ENCODE measurements at regions not wholly inside any gene's neighbourhood (a gene's known extent, or its start where the extent isn't known, plus 50 kb on each side); places are given as distances from the start of the nearest gene placed in this dataset.
"Not testable (repeated sequence)": the region's sequence is repeated elsewhere in the genome, so short reads cannot be mapped to it uniquely, and the experiment has no call there.

DNA sequence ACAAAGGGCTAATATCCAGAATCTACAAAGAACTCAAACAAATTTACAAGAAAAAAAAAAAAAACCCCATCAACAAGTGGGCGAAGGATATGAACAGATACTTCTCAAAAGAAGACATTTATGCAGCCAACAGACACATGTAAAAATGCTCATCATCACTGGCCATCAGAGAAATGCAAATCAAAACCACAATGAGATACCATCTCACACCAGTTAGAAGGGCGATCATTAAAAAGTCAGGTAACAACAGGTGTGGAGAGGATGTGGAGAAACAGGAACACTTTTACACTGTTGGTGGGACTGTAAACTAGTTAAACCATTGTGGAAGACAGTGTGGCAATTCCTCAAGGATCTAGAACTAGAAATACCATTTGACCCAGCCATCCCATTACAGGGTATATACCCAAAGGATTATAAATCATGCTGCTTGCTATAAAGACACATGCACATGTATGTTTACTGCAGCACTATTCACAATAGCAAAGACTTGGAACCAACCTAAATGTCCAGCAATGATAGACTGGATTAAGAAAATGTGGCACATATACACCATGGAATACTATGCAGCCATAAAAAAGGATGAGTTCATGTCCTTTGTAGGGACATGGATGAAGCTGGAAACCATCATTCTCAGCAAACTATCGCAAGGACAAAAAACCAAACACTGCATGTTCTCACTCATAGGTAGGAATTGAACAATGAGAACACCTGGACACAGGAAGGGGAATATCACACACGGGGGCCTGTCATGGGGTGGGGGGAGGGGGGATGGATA lies 222.4 kb upstream of the RUNX1 start:
- not testable (repeated sequence) for DNase-seq

- no peak for DNase-seq
Measured at GRCh38 chr21:35268817-35269216, 219.7 kb upstream of the RUNX1 start.

GRCh38 chr21:35268261-35268660 lies 219.2 kb upstream of the RUNX1 start:
- DNase-seq: no peak

DNA sequence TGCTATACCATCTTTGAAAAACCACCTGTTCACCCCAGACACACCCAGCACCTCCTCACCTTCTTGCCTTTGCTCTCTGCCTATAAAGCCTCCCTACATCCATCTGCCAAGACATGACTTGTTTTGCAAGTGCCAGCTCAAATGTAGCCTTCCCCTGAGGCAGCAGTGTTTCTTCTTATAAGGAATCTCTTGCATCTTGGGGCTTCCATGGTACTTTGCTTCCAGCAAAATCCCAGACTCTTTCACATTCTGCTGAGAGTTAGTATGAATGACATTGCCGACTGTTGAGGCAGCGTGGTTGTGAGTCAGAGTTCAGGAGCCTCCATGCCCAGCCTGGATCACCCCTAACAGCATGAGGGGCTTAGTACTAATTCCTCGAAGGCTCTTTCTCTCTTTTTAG lies 217.4 kb upstream of the RUNX1 start:
- DNase-seq: no peak

DNA sequence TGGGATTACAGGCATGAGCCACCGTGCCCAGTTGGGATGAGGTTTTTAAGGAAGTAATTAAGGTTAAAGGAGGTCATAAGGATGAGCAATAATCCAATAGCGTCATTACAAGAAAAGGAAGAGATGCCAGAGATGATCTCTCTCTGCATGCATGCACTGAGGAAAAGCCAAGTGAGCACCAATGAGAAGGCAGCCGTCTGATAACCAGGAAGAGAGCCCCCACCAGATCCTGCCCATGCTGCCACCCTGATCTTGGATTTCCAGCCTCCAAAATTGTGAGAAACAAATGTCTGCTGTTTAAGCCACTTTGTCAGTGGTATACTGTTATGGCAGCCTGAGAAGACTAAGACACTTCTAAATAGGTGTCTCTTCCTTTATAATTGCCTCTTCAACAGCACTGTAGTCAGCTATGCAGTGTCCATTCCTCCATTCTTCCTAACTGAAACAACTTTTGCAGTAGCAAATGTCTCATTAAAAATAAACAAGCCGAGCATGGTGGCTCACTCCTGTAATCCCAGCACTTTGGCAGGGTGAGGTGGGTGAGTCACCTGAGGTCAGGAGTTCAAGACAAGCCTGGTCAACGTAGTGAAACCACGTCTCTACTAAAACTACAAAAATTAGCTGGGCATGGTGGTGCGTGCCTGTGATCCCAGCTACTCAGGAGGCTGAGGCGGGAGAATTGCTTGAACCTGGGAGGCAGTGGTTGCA lies 216.2 kb upstream of the RUNX1 start:
- no peak for DNase-seq

GRCh38 chr21:35259457-35259856 lies 210.4 kb upstream of the RUNX1 start:
- DNase-seq: no peak

DNA sequence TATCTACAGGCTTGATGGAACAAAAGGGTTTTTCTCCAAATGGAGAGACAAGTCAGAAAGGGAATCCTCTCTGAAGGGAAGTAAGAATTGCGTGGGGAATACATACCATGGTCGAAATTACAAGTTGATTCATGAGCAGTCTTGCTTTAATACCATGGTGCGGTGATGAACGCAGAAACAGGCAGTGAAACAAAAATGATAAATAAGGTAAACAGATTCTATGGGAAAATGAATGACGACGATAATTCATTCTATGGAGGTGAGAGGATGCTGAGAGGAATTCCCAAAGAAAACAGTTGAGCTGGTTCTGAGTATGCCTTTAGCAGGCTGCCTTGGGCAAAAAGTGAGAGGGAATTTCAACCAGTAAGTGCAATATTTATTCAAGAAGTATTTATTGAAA lies 209.4 kb upstream of the RUNX1 start:
- no peak for DNase-seq

GRCh38 chr21:35257413-35257812 lies 208.3 kb upstream of the RUNX1 start:
- DNase-seq: peak; percentile 83

DNA sequence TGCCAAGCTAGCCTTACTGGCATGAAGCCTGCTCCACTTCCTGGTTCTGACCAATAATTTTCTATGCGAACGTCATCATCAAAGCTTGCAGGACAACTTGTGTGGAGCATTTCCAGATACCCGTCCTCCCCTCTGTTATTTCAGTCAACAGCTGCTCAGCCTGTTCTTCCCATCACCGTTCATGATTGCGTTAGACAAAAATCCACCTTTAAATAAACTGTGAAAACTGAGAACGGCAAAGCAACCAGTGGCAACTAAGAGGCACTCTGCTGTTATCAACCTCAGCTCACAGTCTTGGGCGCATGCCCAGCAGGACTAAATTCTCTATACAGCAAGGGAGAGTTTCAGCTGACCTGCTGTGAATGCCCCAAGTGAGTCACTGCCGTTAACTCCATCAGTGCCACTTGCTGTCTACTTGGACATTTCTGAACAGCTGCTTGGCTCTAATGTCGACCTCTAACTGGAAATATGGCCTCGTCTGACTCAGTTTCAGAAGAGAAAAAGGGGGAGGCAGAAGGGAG lies 207.4 kb upstream of the RUNX1 start:
- peak; percentile 97 for DNase-seq

GRCh38 chr21:35254765-35255138 lies 205.7 kb upstream of the RUNX1 start:
- no peak for DNase-seq

DNA sequence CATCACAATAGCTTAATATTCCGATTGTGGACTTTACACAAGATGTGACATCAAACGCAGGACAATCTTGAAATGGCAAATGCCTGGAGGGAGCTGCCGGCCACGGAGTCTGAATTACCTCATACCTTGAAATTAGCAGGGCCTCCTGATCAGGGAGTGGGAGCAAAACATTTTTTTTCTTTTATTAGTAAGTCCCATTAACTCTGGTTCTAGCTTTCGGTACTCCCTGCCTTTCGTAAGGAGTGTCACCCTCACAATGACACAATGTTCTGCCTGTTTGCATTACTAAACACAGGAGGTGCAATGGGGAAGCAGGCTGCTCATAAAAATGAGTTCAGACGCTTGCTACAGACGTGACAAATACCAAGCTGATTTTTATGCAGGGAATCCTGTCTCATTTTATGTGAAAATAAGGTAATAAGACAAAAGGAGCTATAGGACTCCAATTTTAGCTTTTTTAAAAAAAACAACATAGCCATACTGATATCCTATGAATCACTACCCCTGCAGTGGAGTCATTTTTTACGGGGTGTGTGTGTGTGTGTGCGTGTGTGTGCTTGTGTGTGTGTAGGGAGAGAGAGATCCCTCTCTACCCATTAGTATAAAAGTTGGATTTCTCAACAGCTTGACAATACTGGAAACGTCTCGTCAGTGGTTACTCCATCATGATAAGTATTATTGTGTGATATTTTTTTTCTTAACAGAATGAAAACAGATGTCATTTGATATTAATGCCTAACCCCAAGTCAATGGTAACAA lies 205.1 kb upstream of the RUNX1 start:
- DNase-seq: no peak

GRCh38 chr21:35252831-35253230 lies 203.7 kb upstream of the RUNX1 start:
- no peak for DNase-seq

- no peak for DNase-seq
Measured at GRCh38 chr21:35249636-35250035, 200.5 kb upstream of the RUNX1 start.

DNA sequence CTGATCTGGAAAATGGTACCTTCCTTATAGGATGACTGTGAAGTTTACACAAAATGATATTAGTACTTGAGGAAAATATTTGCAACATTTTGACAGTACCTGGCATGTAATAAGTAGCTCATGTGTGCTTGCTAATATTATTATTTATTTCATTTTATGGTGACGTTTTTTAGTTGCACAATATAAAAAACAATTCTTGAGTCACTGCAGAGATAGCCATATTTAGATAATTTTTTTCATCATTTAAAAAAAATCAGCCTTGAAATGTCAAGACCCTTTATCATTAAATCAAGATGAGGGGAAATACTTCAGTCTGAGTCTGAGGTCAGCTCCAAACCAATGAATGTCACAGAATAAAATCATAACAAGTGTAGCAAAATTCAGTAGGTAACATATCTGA lies 196.8 kb upstream of the RUNX1 start:
- no peak for DNase-seq

DNA sequence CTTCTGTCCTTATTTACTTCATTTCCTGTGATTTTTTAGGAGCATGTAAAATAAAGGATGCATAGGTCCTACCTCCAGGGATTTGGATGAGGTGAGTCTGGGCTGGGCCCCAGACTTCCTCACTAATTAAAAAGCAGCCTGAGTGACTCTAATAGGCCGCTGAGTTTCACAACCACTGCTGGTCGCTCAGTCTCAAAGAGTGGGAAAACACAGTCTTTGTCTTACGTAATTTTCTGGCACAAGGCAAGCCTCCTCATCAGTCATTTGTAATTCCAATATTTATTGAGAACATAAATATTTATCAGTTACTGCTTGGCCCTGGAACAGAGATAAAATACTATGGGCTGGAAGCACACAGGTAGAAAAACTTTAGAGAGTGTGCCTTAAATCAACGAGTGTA lies 195.4 kb upstream of the RUNX1 start:
- DNase-seq: no peak

GRCh38 chr21:35243171-35243570 lies 194.1 kb upstream of the RUNX1 start:
- DNase-seq: no peak

- DNase-seq: peak; percentile 91
Measured at GRCh38 chr21:35239811-35240219, 190.7 kb upstream of the RUNX1 start.

DNA sequence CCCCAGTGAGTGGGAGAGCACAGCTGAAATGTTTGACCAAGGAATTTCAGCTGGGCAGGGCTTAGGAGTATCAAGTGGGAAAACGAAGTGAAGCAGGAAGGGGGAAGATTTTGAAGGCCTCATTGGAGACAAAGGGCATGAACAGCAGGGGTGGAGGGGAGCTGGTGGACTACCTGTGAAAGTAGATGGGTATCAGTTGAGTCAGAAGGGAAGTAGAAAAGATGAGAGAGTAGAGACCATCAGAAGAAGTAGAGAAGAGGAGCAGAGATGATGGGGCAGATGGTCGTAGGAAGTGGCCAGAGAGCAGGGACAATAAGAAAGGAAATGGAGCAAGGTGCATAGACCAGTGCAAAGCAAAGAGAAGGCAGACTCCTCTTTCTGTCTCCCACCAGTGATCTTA lies 189.0 kb upstream of the RUNX1 start:
- DNase-seq: no peak

GRCh38 chr21:35237287-35237686 lies 188.2 kb upstream of the RUNX1 start:
- DNase-seq: no peak

GRCh38 chr21:35236090-35236489 lies 187.0 kb upstream of the RUNX1 start:
- no peak for DNase-seq

- no peak for DNase-seq
Measured at GRCh38 chr21:35234725-35235124, 185.6 kb upstream of the RUNX1 start.

- DNase-seq: no peak
Measured at GRCh38 chr21:35233756-35234155, 184.7 kb upstream of the RUNX1 start.

- no peak for DNase-seq
Measured at GRCh38 chr21:35232545-35233176, 183.6 kb upstream of the RUNX1 start.
